GM18520 (cell line): ENCODE measurements at regions not wholly inside any gene's neighbourhood (a gene's known extent, or its start where the extent isn't known, plus 50 kb on each side); places are given as distances from the start of the nearest gene placed in this dataset.

Source experiments
- ATAC-seq: cut with Tn5 transposase; IDR thresholded peaks from one replicate; pipeline ENCODE4 v1.9.1; 2021; ENCODE audit not compliant: unreplicated experiment

DNA sequence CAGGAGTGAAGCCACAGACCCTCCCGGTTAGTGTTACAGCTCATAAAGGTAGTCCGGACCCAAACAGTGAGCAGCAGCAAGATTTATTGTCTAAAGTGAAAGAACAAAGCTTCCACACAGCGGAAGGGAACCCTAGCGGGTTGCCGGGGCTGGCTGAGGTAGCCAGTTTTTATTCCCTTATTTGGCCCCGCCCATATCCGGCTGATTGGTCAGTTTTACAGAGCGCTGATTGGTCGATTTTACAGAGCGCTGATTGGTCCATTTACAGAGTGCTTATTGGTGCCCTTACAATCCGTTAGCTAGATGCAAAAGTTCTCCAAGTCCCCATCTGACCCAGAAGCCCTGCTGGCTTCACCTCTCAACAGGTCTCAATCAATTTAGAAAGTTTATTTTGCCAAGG is 126.0 kb upstream of the RFC3 start:
- no peak for ATAC-seq

DNA sequence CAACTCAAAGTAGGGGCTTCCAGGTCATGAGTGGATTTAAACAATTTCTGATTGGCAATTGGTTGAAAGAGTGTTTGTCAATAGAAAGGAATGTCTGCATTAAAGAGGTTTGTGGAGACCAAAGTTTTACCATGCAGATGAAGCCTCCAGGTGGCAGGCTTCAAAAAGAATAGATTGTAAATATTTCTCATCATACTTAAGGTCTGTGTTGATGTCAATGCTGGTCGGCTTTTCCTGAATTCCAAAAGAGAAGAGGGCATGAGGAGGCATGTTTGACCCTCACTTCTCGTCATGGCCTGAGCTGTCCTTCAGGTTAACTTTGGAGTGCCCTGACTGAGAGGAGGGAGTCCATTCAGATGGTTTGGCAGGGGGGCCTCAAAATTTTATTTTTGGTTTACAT is 125.4 kb upstream of the RFC3 start:
- ATAC-seq, result no peak

DNA sequence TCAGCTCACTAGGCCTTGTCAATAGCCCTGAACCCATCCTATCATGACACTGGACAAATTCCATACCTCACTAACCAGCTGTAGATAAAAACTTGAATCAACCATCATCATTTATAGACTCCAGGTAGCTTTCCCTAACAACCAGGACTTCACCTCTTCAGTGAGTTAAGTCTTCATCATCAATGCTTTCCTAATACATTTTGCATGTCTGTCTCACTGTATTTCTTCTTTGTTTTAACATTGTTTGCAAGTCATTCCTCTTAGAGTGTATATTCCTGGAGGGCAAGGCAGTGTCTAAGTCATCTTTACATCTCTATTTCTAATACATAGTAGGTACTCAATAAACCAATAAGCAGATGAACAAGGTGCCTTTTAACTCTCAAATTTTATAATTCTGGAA is 123.4 kb upstream of the RFC3 start:
- no peak for ATAC-seq

DNA sequence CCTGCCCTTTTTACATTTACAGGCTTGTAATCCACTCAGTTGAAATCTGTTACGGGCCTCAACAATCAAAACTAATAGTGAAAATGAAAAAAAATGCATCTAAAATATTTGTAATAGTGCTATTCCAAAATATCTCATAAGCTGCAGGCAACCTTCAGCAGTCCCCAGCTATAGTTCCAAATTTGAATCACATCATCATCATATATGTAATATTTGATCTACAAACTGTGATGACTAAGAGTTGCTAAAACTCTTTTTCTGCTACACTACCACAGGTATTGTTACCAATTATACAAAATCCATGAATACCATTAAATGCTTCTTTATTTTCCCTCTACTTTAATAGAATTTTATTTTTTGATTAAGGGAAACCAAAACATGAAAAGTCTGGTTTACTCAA is 121.4 kb upstream of the RFC3 start:
- no peak for ATAC-seq

DNA sequence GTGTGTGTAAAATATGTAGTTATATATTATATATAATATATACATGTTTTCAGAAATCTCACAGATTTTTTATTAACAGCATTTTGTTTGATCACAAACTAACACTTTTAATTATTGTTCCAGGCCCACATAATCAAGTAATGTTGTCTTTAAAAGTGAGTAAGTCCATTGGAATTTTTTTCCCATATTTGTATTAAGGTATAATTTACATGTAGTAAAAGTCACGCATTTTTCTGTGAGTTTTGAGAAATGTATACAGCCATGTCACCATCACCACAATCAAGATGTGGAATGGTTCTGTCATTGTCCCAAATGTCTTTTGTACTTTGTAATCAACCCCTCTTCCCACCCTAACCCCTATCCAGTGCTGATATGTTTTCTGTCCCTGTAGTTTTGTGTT is 120.0 kb upstream of the RFC3 start:
- ATAC-seq, result no peak

DNA sequence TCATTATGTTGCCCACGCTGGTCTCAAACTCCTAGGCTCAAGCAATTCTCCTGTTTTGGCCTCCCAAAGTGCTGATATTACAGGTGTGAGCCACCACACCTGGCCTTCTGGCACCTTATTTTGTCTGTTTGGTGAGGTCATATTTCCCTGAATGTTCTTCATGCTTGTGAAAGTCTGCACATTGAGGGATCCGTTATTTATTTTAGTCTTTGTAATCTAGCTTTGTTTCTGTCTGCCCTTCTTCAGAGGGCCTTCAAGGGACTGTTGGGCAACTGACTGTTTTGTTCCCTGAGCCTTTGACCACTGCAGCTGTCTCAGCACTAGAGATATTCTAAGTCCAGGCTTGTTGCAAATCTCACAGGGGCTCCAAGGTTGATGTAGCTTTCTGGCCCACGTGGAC is 110.5 kb upstream of the RFC3 start:
- ATAC-seq, result no peak

DNA sequence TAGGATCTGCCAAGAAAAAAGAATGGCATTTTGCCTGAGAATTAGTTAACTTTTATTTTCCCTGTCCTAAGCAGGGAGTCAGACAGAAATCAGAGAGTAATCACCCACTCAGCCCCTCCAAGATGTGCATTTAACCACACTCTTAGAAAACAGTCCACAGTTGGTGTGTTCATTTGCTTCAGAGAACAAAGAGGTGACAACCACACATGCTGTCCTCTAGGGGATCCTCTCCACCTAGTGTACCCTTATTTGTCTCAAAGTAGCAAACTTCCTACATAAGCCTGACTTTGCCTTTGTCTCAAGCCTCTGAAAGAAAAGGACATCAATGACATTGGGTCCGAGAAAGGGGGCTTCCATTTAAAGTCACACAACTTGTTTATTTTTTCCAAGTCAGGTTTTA is 107.0 kb upstream of the RFC3 start:
- ATAC-seq, result peak; percentile 64

DNA sequence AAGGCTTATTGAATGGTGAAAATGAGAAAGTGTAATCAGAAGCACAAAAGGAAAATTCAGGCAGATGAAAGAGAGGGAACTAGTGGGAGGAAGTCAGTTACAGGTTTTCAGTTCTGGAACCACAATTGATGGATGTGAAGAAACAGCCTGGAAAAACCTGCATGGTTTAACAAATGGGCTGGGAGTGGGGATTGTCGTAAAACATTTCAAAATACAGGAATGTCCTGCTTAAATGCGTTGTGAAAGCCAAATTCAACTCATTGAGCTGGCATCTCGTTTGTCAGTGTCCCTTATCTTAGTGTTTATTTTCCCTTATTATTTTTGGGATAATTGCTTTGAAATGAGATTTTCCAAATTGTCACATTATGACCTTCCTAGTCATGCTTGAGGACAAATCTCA is 106.5 kb upstream of the RFC3 start:
- no peak for ATAC-seq

DNA sequence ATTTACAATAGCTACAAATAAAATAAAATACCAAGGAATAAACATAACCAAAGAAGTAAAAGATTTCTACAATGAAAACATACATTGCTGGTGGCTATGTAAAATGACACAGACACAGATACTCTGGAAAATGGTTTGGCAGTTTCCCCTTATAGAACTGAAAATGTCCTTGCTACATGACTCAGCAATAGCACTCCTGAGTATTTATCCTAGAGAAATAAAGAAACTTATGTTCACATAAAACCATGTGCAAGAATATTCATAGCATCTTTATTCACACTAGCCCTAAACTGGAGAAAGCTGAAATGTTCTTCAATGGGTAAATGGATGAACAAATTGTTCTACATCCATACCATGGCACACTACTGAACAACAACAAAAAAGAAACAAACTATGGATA is 100.2 kb upstream of the RFC3 start:
- ATAC-seq, result no peak

DNA sequence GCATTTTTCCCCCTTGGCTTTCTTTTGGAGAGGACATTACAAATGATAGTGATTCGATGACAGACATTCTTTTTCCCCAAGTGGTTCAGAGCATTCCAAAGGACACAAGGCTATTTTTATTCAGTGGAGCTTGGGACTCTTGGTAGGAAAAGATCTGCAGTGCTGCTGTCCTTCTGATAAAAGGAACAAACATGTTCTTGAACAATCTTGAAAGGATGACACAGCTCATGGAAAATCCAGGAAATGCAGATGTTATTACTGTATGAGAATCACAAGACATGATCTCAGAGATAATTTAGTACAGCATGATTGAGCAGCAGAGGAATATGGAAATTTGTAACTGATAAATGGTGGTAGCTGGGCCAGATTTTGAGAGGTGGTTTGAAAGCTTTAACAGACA is 96.2 kb upstream of the RFC3 start:
- no peak for ATAC-seq

DNA sequence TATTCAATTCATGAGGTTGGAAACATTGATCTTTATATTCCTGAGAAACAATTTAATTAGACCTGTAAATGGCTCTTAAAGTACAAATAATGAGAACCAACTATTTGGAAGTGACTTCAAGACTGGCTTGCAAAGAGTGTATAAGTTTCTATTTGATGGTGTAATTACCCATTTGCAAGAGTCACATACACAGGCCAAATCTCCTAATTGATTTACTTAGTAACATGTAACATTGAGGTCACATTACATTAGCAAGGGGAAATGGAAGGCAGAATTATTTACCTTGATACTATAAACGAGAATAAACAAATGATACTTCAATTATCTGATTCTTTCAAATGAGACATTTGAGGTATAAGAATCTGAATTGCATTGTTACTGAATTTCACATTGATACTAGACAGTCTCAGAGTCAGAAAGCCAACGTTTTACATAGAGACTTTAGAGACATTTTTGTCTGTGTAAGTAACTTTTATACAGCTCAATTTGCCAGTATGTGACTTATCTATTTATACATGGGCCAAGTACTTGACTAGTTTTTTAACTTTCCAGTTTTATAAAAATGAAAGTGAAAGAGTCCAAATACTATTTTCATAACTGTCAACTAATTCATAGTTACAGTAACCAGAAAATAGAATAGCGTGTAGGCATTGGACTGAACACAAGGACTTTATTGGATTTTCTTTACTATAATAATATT is 95.6 kb upstream of the RFC3 start:
- ATAC-seq, result no peak

DNA sequence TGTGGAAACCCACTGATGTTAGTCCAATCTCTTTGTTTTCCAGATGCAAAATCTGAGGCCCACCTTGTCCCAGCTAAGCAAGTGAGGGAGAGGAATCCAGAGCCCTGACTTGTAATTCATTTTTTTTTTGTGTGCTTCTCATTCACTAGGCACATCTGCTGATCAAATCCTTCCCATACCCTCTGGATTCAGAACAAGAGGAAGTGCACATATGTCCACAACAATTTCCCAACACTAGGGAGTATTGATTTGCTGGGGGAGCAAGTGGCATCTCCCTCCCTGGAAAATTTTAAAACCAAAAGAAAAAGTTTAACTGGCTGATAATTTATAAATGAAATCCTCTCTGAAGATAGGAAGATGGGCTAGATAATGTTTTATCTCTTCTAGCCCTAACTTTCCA is 94.6 kb upstream of the RFC3 start:
- ATAC-seq, result no peak

DNA sequence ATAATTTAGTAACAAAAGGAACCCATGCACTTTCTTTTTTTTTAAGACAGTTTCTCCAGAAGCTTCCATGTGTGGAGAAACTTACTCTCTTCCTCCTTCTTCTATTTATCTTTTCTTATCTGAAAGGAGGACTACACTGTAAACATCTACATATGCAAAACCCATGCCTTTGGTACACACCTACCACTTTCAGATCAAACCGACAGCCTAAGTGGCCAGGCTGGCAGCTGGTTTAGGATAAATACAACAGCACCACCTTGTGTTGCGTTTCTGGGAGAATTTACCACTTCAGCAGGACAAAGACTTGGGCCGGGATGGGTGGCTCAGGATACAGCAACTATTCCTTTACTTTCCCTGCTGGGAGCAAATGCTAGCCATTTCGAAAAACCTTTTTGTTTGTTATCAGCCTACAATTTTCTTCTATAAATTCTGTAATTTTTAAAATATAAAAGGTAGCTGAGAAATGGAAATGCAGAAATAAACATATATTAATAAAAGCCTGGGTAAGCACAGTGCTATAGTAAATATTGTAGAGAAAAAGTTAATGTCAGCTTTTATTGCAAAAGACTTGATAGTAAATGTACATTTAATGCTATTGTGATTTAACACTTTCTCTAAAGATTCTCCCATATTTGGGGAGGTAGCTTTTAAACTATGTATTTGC is 94.0 kb upstream of the RFC3 start:
- ATAC-seq, result peak; percentile 56

DNA sequence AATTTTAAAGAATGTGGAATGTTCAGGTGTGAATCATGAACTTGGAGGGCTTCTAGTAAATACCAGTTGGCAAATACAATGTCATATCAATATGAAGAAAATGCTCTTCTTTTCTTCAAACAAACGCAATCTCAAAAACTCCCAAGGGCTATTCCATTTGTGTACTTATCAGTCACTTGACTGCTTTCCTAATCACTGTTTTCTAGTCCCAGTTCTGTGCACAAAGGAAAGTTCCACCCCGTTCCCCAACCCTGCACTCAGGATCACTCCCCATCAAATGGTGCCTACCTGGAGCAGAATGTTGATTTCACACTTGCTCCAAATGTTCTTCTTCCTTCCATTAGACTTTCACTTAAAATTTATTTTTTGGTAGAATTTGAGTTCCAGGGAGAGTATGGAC is 92.6 kb upstream of the RFC3 start:
- no peak for ATAC-seq

DNA sequence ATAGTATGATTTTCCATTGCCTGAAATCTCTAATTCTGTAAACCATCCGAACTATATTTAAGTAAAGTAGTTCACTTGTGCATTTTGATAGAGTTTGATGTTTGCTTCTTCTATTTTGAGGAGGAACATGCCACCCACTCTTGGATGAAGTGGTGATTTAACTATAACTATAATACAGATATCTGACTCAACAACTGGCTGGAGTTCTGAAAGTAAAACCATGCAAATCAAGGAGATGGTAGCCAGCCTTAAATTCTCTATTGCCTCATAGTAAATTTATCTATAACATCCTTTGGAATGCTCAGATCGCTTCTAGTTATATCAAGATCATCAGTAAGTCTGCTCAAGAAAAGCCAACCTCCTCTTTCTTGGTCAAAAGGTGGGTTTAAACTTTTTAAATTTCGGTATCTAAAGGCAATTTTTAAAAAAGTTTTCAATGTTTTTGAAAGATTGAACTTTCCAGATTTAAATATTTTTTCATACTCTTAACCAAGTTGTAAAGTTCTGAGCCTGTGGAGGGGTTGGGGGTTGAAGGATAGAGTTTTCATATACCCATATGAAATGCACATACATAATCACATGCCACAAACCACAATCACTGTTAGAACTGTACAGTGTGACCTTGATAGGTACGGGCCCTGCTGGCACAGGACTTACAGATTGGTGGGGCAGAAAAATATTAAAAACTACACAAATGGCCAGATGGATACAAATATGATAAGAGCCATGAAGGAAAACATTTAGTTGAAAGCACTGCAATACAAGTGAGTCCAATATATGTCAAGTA is 90.5 kb upstream of the RFC3 start:
- no peak for ATAC-seq

DNA sequence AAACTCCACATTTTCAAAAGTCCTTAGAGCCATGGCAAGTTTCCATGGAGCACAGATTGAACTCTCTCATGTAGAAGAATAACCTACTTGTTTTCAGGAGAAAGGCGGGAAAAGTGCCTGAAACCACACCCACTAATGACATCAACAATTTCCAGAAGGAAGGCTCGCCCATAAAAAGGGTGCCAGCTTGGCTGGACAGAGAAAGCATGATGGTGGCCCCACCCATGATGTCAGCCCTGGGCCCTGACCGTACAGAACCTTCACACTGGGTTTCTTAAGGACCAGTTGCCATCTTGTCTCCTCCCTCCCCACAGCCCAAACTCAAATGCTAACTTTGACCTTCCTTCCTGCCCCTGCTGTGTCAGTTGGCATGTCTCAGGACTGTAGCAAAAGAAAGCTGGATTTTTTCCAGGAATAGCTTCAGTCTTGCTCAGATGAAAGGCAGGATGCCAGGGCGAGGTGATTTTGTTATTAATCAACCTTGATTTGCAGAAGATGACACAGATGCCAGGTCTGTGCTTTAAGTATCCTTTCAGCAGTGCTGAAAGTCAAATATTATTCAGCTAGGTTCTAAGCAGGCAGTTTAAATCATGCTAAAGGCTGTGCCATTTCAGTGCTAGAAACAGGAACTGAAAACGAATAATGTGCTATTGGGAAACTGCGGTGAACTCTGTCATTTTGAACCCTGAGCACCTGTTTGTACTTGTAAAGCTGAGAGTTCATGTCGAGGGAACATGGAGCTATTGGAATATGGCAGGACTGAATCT is 89.5 kb upstream of the RFC3 start:
- ATAC-seq, result peak; percentile 87

DNA sequence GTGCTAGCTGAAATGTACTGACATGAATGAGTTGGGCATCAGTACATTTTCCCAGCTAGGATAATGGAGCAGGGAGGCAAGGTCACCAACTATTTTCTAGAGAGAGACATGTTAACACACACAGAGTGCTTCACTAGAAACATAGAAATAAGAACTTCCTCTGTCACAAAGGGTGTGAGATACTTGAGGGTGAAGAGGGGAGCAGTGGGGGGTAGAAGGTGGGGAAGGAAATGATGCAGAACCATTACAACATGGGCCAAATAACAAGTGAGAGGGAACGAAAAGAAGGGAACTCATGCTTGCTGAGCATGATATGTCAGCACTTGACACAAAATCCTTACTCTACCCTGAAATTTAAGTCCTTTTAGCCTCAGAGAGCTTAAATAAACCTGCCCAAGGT is 87.8 kb upstream of the RFC3 start:
- no peak for ATAC-seq

DNA sequence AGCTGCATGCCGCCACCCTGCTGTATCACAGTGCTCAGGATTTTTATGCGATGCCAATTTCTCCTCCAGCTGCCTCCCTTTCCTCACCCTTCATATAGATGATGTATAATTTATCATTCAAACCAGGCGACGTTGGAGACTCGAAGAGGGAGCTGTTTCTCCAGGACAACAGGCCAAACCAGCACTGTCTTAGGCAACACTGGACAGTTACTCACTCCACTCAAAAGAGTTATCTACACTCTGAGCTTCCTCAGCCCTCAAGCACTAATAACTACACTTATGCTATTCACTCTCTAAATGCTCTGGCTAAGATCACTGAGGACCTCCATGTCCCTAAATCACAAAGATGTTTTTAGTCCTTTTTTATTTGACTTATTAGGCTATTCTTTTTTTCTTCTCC is 87.3 kb upstream of the RFC3 start:
- ATAC-seq, result no peak

DNA sequence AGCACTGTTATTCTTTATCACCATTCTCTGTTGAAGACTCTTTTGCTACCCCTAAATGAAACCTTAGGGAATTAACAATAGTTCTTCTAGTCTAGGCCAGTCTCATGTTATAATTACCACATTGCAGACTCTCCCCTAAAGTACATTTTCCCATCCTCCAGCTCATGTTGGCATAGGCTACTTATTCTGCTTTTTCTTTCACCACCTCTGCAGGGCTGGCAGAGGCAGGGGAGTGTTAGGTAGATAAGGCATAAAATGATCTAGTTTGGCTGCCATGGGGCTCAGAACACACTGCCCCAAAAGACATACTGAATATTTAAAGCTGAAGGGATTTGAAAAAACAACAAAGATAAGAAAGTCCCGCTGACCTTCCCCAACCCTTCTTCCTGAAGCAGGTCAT is 82.7 kb upstream of the RFC3 start:
- ATAC-seq, result no peak

DNA sequence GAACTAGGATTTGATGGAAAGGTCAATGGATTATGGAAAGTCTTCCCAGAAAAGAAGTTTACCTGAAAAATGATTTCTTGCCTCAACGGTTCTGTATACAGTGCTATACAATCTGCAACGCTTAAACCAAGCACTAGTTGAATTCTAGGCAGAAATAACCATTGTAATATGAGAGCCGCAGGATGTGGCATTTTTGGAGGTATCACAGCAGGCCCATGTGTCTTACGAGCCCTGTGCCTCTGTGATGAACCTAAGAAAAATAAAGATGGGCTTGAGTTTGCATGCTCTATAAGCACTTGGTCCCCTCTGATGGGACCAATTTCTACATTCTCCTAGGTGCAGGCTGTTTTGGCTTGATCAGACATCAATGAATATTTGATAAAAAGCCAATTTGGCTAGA is 78.7 kb upstream of the RFC3 start:
- no peak for ATAC-seq

DNA sequence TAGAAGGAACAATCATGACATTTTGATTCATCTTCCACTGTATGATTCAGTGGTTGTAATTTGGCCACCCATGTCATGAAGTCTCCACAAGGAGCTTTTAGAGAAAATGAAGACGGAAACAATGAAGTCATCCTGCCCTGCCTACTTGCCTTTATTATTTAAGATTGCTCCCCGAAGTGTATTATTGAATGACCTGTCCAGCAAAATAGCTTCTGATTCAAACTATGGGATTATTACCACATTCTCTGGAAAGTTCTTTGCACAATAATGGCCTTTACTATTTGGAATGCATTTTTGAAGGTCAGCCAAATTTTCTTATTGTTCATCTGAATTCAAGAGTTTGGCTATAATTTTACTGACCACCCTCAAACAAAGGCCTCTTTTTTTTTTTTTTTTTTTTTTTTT is 77.8 kb upstream of the RFC3 start:
- ATAC-seq, result no peak

DNA sequence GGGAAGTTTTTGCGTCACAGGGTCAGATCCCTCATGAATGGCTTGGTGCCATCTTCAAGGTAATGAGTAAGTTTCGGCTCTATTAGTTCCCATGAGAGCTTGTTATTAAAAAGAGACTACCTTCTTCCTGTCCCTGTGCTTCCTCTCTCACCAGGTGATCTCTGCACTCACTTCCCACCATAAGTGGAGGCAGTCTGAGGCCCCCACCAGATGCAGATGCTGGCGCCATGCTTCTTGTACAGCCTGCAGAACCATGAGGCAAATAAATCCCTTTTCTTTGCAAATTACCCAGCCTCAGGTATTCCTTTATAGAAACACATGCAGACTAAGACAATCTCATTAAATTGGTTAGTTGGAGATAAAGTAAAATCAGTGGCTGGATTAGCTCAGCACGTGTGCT is 75.6 kb upstream of the RFC3 start:
- ATAC-seq, result no peak
